Bone marrow (tissue), 2 donors: ENCODE measurements at regions not wholly inside any gene's neighbourhood (a gene's known extent, or its start where the extent isn't known, plus 50 kb on each side); places are given as distances from the start of the nearest gene placed in this dataset.

Experiments
- DNase-seq, 2 donors: peaks; one replicate each; lab custom pipeline; 2025; lab: John Stamatoyannopoulos, UW

- DNase-seq = no peak
Observed at GRCh38 chr5:158553195-158553961, 546.3 kb downstream of the EBF1 start.

- no peak for DNase-seq
Observed at GRCh38 chr5:158552241-158552640, 547.5 kb downstream of the EBF1 start.

- DNase-seq = no peak
Observed at GRCh38 chr5:158549311-158549710, 550.4 kb downstream of the EBF1 start.

- DNase-seq = no peak
Observed at GRCh38 chr5:158546748-158547147, 553.0 kb downstream of the EBF1 start.

GRCh38 chr5:158545949-158546530 lies 553.7 kb downstream of the EBF1 start:
- no peak for DNase-seq

GRCh38 chr5:158544388-158545339 lies 555.1 kb downstream of the EBF1 start:
- no peak for DNase-seq

- no peak for DNase-seq
Observed at GRCh38 chr5:158543539-158544387, 556.0 kb downstream of the EBF1 start.

- no peak for DNase-seq
Observed at GRCh38 chr5:158541536-158542297, 558.0 kb downstream of the EBF1 start.

GRCh38 chr5:158538506-158539074 lies 561.1 kb downstream of the EBF1 start:
- DNase-seq = no peak

GRCh38 chr5:158537366-158537765 lies 562.4 kb downstream of the EBF1 start:
- no peak for DNase-seq

- DNase-seq = no peak
Observed at GRCh38 chr5:158534203-158534602, 565.5 kb downstream of the EBF1 start.

- no peak for DNase-seq
Observed at GRCh38 chr5:158532739-158533138, 567.0 kb downstream of the EBF1 start.

GRCh38 chr5:158531860-158532259 lies 567.9 kb downstream of the EBF1 start:
- no peak for DNase-seq

- no peak for DNase-seq
Observed at GRCh38 chr5:158530115-158530514, 569.6 kb downstream of the EBF1 start.

- no peak for DNase-seq
Observed at GRCh38 chr5:158529454-158529853, 570.3 kb downstream of the EBF1 start.

GRCh38 chr5:158525663-158526062 lies 574.1 kb downstream of the EBF1 start:
- no peak for DNase-seq

- no peak for DNase-seq
Observed at GRCh38 chr5:158524070-158524469, 575.6 kb downstream of the EBF1 start.

- DNase-seq = no peak
Observed at GRCh38 chr5:158522776-158523175, 576.9 kb downstream of the EBF1 start.

GRCh38 chr5:158521995-158522394 lies 577.7 kb downstream of the EBF1 start:
- DNase-seq = no peak

- no peak for DNase-seq
Observed at GRCh38 chr5:158519433-158520021, 580.2 kb downstream of the EBF1 start.
